Nephron (organoid): ENCODE measurements at regions not wholly inside any gene's neighbourhood (a gene's known extent, or its start where the extent isn't known, plus 50 kb on each side); places are given as distances from the start of the nearest gene placed in this dataset.

ENCODE experiments used
- H3K27ac Mint-ChIP-seq, 3 experiments: 2 replicates each; pipeline ENCODE4 v1.8.0; 2020; ENCODE audit warnings: mixed read lengths in 3 of 3, mild to moderate bottlenecking in 2 of 3, moderate library complexity in 1 of 3
- H3K27me3 Mint-ChIP-seq: 2 replicates; pipeline ENCODE4 v1.8.0; 2021; ENCODE audit warnings: low read depth, mild to moderate bottlenecking, moderate library complexity, mixed read lengths
- H3K36me3 Mint-ChIP-seq: 2 replicates; pipeline ENCODE4 v1.8.0; 2020; ENCODE audit warnings: low read depth, mixed read lengths
- H3K4me1 Mint-ChIP-seq: 2 replicates; pipeline ENCODE4 v1.8.0; 2020; ENCODE audit warnings: mixed read lengths
- H3K4me3 Mint-ChIP-seq, 3 experiments: 2 replicates each; pipeline ENCODE4 v1.8.0; 2020; ENCODE audit warnings: mild to moderate bottlenecking in 3 of 3, mixed read lengths in 3 of 3, moderate library complexity in 2 of 3
- H3K9me3 Mint-ChIP-seq: 2 replicates; pipeline ENCODE4 v1.8.0; 2020; ENCODE audit warnings: mixed read lengths
- TF ChIP-seq, protein P1 (sequence below), 3 experiments: fragments of 200-600 bp; sonication (generic); IDR thresholded peaks; one replicate each; pipeline ENCODE4 v1.5.0; 2021; ENCODE audit warnings: antibody characterized with exemption in 3 of 3; ENCODE audit not compliant: unreplicated experiment in 3 of 3

DNA sequence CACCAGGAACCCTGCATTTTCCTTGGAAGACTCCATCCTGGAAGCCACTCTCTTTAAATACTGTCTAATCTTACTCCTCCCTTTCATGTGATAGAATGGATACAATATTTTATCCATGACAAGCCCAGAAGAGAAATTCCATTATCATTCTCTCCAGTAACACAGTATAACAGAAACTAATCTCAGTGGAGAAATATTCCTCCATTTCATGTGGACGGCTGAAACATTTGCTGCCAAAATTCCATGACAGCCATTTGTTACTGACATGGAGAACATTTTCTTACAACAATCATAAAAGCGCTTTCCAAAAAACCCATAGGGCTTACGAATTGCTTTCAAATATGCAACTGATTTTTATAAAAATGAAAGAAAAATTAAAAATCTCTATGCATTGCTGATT, 392.8 kb upstream of the KLF6 start:
- Mint-ChIP-seq H3K27me3 (no peaks in the 10 kb centered on the region), H3K4me1 (peaks cover 20% of the 10 kb centered on the region), H3K27ac (peak overlapping the region; percentile 7 to 48 (median 35)), H3K4me3 (no peak overlapping the region), H3K9me3 (peaks cover 10% of the 10 kb centered on the region), H3K36me3 (peaks cover 4% of the 10 kb centered on the region)
- TF ChIP-seq, protein P1, sequence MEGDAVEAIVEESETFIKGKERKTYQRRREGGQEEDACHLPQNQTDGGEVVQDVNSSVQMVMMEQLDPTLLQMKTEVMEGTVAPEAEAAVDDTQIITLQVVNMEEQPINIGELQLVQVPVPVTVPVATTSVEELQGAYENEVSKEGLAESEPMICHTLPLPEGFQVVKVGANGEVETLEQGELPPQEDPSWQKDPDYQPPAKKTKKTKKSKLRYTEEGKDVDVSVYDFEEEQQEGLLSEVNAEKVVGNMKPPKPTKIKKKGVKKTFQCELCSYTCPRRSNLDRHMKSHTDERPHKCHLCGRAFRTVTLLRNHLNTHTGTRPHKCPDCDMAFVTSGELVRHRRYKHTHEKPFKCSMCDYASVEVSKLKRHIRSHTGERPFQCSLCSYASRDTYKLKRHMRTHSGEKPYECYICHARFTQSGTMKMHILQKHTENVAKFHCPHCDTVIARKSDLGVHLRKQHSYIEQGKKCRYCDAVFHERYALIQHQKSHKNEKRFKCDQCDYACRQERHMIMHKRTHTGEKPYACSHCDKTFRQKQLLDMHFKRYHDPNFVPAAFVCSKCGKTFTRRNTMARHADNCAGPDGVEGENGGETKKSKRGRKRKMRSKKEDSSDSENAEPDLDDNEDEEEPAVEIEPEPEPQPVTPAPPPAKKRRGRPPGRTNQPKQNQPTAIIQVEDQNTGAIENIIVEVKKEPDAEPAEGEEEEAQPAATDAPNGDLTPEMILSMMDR (IDR thresholded peaks at IDR 0.05; ENCODE audit: unreplicated experiment in 3 of 3), result no peak

DNA sequence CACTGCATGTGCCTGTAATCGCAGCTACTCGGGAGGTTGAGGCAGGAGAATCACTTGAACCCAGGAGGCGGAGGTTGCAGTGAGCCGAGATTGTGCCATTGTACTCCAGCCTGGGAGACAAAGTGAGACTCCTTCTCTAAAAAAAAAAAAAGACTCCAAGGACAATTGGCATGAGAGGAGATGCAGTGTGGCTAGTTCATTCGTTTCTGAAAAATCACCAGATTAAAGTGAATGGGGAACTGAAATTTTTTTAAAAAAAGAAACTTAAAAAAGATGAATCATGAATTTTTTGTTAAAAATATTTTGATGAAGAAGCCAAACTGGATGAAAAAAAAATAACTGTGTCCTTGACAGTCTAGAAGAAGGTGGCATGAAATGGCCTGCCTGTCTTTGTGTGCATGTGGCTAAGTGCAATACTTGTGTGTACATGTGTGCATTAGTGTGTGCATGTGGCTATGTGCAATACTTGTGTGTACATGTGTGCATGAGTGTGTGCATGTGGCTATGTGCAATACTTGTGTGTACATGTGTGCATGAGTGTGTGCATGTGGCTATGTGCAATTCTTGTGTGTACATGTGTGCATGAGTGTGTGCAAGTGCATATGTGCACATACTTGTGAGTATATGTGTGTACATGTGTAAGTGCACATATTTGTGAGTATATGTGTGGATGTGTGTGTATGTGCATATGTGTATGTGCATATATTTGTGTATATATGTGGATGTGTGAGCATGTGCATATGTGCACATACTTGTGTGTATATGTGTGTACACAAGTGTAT, 391.7 kb upstream of the KLF6 start:
- H3K27me3 Mint-ChIP-seq, result no peaks in the 10 kb centered on the region
- H3K4me1 Mint-ChIP-seq, result peaks cover 19% of the 10 kb centered on the region
- TF ChIP-seq, protein P1 (IDR thresholded peaks at IDR 0.05; ENCODE audit: unreplicated experiment in 3 of 3), result no peak
- peaks cover 17% of the 10 kb centered on the region for H3K9me3 Mint-ChIP-seq
- no peak overlapping the region for H3K4me3 Mint-ChIP-seq
- H3K36me3 Mint-ChIP-seq, result peaks cover 4% of the 10 kb centered on the region
- no peak overlapping the region for H3K27ac Mint-ChIP-seq

DNA sequence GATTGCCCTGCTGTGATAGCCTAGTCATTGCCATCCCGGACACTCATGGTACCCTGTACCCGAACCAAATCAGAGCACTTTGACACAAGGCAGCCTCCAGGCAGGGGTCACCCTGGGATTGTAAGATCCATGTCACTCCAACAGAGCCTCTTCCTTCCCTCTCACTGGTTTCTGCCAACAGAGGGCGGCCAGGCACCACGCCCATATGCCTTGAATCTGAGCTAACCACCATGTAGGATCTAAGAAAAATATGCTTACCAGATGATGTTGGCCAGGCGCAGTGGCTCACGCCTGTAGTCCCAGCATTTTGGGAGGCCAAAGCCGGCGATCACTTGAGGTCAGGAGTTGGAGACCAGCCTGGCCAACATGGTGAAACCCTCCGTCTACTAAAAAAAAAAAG, 389.2 kb upstream of the KLF6 start:
- peaks cover 4% of the 10 kb centered on the region for H3K36me3 Mint-ChIP-seq
- H3K4me3 Mint-ChIP-seq, result no peak overlapping the region
- TF ChIP-seq, protein P1 (IDR thresholded peaks at IDR 0.05; ENCODE audit: unreplicated experiment in 3 of 3), result no peak
- H3K9me3 Mint-ChIP-seq, result peaks cover 22% of the 10 kb centered on the region
- H3K27ac Mint-ChIP-seq, result no peak overlapping the region
- H3K27me3 Mint-ChIP-seq, result no peaks in the 10 kb centered on the region
- peaks cover 6% of the 10 kb centered on the region for H3K4me1 Mint-ChIP-seq

DNA sequence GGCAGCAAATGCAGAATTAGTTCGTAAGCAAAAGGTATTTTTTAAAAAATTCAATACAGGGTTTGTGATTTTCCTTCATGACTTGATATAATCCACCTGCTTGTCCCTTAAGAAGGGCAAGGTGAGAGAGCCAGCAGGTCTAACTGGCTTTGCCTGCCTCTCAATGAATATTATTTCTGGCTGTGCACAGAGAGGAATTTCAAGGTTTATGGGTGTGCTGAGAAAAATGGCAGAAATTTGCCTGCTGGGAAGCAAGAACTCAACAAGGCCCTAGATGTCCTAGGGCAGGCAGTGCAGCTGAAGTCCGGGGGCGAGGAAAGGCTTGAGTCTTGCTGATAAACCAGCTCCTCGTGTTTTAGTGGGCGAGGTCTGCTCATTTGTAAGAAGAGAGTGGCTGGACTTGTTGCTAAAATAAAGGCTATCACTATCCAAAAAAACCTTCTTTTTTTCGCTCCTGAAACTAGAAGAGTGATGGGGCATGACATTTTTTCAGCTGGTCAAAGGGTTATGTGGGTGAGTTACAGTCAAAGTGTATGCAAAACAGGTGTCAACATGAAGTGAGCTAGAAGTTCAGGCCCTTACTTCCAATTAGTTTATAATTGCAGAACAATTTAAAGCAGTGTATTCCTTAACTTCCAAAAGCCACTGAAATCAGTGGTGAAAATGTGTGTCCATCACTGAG, 385.8 kb upstream of the KLF6 start:
- H3K27ac Mint-ChIP-seq, result peak overlapping the region in 1 of 3 experiments; percentile 49

DNA sequence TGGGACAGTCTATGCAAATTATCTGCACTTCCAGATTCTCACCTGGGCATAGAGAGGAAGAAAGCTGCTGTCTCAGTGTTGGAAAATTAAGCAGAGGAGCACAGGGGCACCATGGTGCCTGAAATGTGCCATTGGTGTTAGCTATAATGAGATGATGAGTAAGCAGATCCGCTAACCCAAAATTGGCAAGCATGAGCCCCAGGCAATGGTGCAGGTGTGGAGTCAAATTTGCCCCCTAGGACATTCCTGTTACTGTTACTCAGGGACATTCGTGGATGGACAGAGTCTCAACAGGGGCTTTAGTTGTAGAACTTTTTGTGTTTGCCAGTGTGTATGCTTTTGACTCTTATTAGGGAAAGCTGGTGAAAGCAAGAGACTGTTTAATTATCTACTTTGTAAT, 385.2 kb upstream of the KLF6 start:
- H3K27ac Mint-ChIP-seq, result no peak overlapping the region
- H3K4me1 Mint-ChIP-seq, result no peaks in the 10 kb centered on the region
- H3K4me3 Mint-ChIP-seq, result no peak overlapping the region
- H3K27me3 Mint-ChIP-seq, result no peaks in the 10 kb centered on the region
- peaks cover 22% of the 10 kb centered on the region for H3K9me3 Mint-ChIP-seq
- TF ChIP-seq, protein P1 (IDR thresholded peaks at IDR 0.05; ENCODE audit: unreplicated experiment in 3 of 3), result no peak
- H3K36me3 Mint-ChIP-seq, result peaks cover 4% of the 10 kb centered on the region

More for the DNA sequence above, 385.8 kb upstream of the KLF6 start:
- peaks cover 4% of the 10 kb centered on the region for H3K36me3 Mint-ChIP-seq
- TF ChIP-seq, protein P1 (IDR thresholded peaks at IDR 0.05; ENCODE audit: unreplicated experiment in 3 of 3), result no peak
- no peak overlapping the region for H3K4me3 Mint-ChIP-seq
- H3K27me3 Mint-ChIP-seq, result no peaks in the 10 kb centered on the region
- peaks cover 22% of the 10 kb centered on the region for H3K9me3 Mint-ChIP-seq
- H3K4me1 Mint-ChIP-seq, result no peaks in the 10 kb centered on the region
